HG03439 (cell line): ENCODE measurements at regions not wholly inside any gene's neighbourhood (a gene's known extent, or its start where the extent isn't known, plus 50 kb on each side); places are given as distances from the start of the nearest gene placed in this dataset.

ENCODE experiments used
- ATAC-seq: cut with Tn5 transposase; IDR thresholded peaks from one replicate; pipeline ENCODE4 v1.9.1; 2021; ENCODE audit warnings: mild to moderate bottlenecking, moderate library complexity; ENCODE audit not compliant: unreplicated experiment

DNA sequence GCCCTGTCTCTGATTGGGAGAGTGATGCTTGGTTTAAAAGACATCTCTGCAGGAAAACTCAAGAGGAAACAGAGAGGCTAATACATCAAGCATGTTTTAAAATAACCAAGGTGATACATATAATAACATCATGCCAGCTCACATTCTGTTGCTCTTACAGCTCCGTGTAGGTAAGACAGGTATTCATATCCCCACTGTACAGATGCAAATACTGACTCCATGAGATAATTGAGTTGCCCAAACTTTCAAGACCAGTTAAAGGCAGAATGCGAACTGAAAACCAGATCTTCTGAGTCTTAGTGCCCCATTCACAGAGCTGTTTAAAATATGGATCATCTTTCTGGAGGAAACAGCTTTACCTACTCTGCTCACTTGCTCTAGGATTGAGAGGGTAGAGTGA, 214.0 kb downstream of the PIK3R1 start:
- no peak for ATAC-seq

DNA sequence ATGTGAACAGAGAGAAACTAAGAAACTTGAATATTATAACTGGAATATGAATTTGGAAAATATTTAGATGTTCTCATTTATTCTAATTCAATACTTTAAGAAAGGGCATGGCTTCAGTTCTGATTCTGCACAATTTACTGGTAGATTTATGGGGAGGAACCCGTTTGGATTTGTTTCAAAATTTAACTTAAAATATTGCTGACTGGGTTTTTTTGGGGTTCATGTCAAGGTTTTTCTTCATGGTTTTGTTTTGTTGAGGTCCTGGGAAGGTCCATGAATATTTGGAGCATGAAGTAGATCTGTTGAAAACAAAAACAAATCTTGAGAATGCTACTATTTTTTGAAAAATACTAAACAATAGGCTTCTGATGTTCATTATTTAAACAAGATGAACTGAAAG, 214.7 kb downstream of the PIK3R1 start:
- ATAC-seq = no peak

DNA sequence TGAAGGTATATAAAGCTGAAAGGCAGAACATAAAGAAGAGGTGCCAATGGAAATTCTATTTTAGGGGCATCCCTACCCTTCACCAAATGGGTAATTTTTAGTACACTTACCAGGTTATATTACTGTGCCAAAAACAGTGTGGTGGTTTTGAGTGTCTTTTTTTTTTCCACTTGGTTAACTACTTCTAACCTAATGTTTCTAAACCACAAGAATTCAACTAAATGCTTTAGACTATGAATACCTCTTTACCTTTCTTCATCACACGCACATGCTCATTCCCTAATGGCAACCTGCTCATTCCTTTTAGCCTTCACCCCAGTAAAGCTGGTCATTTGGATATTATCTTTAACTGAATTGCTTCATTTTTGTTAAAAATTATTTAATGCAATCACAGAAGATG, 215.6 kb downstream of the PIK3R1 start:
- no peak for ATAC-seq

DNA sequence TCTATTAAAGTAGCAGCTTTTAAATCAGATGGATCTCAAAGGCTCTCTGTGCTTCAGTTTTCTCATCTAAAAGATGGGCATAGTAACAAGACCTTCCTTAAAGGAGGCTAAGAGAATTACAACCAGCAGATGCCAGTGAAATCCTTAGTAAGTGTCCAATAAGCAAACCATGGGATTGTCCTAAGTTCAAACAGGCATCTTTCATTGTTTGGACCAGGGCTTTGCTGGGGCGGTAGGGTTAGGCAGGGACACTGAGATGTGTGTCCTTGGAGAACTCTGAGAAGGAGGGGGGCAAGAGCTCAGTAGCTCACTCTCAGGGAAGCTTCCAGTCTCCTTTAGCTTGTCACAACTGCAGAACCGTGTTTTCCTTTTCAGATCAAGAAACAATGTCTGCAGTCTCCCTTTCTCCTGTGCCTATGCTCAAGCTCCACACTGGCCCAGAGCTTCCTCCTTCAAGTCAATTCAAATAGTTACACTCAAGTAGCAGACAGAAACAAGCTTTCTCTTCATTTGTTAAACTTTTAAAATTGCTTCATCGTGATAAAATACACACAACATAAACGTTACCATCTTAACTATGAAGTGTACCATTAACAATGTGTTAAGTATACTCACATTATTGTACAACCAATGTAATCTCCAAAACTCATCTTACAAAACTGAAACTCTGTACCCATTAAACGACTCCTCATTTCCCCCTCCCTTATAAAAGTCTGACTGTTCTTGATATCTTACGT, 216.2 kb downstream of the PIK3R1 start:
- no peak for ATAC-seq

DNA sequence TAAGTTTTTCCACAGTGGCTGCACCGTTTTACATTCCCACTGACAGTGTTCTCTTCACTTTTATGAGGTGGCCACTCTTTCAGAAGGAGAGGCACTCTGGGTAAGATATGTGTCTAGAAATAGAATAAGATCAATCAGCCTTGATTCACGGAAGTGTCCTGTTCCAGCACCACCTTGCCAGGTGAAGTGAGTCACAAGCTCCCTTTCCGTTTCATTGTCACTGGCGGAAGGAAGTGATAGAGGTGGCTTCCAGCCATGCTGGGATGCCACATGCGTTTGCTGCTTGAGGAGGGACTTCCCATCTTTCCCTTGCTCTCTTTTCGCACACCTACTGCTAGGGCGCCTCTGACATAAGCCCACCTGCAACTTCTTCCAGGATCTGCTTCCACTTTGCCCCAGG, 217.1 kb downstream of the PIK3R1 start:
- no peak for ATAC-seq

DNA sequence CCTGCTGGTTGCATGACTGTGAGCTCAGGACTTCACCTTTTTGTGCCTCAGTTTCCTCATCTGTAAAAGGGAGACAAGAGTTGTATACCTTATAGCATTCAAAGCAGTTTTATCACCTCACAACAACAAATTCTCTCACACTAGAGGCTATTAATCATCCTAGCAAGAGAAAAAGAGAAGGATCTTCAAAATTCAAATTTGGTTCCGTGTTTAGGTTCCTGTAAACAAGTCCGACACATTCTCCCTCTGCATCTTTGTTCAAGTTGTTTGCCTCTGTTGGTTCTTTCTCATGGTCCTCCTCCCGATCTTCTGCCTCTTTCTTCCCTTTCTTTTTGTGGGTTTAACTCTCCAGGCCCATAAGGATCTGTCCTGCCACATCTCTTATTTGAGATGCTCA, 218.0 kb downstream of the PIK3R1 start:
- no peak for ATAC-seq

DNA sequence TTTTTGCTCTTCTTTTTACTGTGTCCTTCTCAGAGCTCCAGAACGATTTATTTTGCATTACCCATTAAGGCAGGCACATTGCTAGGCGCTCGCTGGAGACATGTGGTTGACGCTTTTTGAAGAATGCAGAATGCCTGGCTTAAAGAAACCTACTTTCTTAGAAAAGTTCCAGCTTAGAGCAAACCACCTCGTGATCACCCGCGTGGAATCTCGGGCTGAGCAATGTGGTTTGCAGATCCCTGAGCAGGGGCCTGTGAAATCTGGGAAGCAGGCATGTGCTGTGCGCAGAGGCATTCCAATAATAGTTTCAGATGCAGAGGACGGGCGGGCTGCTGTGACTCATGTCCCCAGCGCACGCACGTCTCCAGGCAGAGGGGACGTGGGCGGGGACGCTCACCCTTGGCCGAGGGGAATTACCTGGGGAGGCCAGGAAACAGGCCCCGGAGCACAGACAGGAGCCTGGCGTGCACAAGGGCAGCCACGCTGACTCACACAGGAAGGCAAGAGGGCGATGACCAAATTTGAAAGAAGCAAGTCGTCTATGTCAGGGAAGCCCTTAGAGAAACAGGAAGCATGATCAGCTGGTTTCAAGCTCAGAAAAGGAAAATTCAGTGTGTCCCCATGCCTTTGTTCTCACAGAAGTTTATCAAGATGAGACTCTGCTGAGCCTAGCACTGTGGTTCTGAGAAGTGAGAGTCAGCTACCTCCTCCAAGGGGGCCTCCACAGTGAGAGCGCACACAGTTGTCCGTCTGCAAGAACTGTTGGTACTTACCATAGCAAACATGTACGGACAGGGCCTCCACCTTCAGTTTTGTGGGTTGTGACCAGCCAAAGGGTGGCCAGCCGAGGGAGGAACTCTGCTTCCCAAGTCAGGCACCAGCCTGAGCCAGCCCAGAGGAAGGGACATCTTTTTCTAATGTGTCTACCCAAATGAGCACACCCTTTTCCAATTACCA, 218.6 kb downstream of the PIK3R1 start:
- ATAC-seq = peak; percentile 96

DNA sequence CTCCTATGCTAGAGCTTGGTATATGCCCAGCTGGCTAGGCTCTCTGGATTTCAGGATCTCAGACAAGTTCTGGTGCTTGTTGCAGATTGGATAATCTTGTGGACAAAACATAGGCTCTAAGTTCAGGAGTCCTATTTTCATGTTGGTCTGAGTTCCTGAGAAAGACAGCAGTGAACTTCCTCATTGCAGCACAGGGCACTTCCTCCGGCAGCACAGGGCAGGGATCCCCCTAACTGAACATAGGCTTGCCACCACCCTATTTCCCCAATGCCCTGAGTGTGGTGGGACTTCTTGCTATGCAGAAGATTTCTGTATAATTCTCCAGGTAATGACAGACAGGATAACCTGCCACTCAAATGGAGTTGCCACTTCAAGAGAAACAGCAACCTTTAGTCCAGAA, 220.1 kb downstream of the PIK3R1 start:
- ATAC-seq = no peak

DNA sequence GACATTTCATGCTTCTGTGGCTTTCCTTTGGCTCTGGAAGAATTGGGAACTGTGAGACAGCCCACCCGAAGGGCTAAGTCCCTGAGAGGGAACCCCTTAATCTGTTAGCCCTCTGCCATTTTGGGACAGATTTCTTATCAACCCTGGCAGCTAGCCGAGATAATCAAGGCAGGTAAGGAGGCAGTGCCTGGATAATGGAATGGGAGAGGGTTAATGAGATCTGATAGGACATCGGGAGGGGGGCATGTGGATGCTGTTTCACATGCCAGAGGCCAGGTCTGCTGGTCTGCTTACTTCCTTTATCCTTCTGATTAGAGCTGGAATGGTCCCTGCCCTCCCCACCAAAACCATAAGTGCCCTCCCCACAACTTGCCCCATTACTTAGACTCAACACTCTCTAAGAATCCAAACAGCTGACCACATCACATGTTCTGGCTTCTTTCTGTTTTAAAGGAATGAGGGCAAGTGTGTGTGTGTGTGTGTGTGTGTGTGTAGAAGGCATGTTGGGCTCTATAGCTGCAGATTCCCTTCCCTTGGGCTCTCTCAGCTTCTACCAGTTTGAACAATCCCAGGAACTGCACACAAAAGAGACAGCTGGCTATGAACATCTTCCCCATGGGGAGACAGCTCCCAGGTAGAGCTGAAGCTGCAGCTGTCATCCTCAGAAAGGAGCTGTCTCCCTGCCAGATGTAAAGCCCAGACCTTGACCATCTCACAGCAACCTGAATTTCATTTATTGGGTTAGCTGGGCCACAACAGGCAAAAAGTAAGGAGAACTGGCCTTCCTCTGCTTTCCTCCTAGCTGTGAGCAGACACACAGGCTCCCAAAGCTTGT, 221.3 kb downstream of the PIK3R1 start:
- no peak for ATAC-seq

DNA sequence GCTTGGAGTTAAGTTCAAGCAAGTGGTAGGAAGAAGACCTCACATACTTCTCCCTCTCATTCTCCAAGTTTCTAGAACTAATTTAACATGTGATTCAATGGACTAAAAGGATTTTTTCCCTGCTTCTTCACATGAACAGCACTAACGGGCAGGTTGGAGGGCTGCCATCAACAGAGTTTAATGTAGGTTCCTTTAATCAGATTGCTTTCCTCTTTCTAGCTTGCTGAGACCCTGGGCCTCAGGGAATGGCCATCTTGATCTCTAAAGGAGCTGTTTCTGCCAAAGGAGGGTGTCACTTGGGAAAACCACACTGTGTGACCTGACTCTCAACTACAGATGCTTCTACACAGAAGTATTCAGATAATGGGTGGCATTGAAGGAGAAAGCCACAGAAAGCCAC, 223.3 kb downstream of the PIK3R1 start:
- no peak for ATAC-seq

DNA sequence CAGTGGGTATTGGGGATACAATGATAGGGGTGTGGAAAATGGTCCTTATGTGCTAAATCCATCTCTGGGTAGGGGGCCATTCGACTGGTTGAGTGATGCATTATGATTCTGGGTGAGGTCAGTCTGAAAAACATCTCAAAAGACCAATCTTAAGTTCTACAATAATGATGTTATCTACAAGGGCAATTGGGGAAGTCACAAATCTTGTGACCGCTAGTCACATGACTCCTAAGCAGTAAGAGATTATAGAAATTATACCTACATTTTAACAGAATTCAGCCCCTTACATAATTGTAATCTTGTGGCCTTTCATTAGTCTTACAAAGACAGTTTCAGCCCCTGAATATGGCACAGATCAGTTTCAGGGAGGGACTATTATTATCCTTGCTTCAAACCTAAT, 224.7 kb downstream of the PIK3R1 start:
- ATAC-seq = no peak

DNA sequence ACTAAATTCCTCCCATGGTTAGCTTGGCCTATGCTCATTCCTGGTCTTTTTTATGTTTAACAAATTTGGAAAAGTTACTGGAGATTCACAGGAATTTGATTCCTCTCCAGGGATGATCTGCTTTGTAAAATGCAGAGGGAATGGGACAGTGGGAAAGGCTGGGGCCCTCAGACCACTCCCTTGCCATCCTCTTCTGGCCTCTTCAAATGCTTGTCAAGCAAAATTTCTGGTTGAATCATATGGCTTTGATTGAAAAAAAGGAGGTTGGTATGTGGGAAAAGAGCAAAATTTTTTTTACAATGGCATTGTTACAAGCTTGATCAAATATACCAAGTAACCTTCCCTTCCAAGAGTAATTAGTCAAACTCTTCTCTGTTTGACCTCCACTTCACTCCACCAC, 225.1 kb downstream of the PIK3R1 start:
- ATAC-seq = no peak

DNA sequence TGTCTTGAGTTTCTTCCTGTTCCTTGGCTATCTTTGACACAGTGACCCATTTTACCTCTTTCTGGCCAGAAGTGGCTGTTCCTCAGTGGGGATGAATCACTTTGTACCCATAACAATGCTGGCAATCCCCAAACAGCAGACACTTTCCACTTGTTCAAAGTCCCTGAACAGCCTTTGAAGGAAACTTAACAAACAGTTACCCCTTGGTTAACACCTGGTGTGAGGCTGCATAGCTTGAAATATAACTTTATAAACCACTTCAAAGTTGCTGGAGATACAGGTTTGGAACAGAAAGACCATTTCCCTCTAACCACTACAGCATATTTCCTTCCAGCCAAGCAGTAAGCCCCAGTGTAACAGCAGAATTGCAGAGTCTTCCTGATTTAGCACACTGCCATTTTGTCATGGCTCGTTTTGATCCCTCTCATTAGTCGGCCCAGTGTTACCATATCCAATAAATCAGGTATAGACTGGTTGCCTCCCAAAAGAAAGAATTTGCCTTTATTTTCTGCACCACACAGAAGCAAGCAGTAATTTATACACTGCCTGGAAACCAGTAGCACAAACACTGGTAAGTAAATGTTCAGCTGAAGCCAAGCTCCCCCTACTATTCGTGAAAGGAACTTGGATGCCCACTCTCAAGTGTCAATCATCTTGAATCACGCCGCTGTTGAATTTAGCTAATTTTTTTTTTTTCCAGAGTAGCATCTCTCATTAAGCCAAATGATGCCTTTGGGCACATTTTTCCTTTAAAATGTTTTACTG, 225.9 kb downstream of the PIK3R1 start:
- ATAC-seq = no peak

DNA sequence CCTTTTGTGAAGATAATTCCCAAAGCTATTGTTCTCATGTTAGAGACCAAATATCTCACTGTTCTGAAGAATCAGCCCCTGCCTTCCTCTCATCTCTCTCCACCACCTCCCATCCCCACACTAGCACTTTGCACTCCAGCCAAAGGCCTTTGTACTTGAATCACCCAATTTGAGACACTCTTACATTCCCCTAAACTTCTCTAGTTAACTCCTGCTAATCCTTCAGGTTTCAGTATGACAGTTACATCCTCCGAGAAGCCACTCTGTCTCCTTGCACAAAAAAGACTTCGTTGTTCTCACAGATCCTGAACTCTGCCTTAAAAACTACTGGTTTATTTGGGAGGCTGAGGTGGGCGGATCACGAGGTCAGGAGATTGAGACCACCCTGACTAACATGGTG, 227.5 kb downstream of the PIK3R1 start:
- ATAC-seq = no peak

DNA sequence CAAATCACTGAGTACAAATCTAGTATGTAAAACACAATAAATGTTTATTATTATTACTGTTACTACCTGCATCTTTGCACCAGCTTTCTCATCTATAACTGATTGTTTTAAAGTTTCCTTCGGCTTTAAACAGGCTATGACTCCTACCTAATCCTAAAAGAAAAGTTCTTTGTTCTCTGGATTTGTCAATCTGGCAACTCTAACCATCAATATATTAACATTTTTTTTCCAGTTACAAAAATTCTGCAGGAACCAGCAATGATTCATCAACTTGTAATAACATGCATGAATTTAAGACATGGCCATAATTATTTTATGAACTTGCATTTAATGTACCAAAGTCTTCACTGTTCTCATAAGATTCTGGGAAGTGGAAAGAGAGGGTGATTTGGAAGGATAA, 228.5 kb downstream of the PIK3R1 start:
- ATAC-seq = no peak

DNA sequence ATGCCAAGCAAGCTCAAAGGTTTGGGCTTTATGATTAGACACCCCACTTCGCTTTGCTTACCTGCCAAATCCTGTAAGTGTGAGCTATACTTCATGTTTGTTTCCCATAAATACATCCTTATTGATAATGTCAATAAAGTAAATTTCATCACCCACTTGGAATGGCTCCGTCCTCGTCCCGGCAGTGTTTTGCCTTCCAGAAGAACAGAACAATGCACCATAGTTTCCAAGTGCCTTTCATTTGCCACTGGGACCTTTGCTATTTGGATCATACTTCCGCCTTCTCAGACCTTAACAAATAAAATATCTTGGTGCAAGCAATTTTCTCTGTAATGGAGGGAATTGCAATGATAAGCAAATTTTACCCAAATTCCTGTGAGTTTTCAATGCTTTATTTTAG, 229.3 kb downstream of the PIK3R1 start:
- ATAC-seq = no peak

DNA sequence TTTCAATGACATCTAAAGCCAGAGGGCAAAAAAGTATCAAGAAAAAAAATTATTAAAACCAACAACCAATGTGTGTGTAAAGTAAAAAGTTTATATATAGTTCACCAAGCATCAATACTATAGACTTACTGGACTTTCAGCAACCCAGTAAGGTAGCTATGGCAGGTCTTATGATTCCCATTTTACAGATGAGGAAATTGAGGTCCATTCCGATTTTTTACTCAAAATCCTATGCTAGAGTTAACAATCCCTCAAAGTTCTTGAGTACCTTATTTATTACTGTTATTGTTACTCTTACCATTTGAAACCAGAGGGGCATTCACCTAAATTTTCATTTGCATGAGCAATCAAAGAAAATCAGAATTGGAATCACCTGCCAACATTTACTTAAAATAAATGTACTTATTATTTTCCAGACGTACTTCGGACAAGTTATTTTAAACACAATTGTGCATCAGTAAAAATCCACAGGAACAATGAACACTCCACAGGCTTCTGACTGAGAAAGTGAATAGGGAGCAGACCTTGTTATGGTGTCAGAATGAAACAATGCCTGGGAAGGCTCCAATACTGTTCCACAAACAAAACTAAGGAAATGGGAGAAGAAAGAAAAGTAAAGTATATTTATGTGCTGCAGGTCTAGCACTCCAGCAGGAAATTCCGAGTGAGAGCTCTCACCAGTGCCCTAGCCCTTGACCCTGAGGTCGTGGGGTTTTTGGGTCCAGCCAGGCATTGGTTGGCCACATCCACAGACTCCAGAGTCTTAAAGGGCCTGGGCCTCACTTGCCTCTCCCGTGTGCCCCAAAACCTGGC, 229.9 kb downstream of the PIK3R1 start:
- ATAC-seq = no peak

DNA sequence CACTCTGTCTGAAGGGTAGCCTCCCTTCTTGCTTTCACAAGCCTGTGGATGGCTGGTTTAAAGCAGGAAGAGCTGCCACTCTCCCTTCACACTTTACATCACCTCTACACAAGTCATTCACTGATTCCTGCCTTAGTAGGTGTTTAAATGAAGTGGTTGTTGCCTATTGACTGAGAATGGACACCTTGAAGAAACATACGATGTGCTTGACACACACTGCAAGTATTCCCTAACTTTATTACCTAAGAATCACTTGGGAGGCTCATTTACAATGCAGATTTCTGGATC, 230.5 kb downstream of the PIK3R1 start:
- no peak for ATAC-seq

DNA sequence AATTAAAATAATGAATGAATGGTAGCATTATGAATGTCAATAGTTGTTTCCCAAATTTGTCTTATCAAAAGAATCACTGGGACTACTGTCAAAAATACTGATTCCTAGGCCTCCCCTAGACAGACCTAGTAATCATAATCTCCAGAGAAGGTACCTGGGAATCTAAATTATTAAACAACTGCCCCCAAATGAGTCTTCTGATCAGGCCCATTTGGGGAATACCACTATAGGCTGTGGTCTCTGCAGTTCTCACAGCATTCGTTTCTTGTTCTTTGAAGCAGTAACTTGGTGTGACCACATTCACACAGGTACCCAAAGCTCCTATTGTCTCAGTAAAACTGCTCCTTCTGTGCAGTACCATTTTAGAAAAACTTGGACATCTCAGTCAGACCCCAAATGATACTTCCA, 230.9 kb downstream of the PIK3R1 start:
- no peak for ATAC-seq
